ENCODE measurements at regions not wholly inside any gene's neighbourhood (a gene's known extent, or its start where the extent isn't known, plus 50 kb on each side); places are given as distances from the start of the nearest gene placed in this dataset.

DNA sequence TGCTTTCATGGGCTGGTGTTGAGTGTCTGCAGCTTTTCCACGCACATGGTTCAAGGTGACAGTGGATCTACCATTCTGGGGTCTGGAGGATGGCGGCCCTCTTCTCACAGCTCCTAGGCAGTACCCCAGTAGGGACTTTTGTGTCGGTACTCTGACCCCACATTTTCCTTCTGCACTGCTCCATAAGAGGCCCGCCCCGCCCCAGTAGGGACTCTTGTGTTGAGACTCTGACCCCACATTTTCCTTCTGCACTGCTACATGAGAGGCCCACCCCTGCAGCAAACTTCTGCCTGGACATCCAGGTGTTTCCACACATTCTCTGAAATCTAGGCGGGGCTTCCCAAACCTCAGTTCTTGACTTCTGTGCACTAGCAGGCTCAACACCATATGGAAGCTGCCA, 383.4 kb upstream of the MEIS2 start:
- TF ChIP-seq, protein P1, sequence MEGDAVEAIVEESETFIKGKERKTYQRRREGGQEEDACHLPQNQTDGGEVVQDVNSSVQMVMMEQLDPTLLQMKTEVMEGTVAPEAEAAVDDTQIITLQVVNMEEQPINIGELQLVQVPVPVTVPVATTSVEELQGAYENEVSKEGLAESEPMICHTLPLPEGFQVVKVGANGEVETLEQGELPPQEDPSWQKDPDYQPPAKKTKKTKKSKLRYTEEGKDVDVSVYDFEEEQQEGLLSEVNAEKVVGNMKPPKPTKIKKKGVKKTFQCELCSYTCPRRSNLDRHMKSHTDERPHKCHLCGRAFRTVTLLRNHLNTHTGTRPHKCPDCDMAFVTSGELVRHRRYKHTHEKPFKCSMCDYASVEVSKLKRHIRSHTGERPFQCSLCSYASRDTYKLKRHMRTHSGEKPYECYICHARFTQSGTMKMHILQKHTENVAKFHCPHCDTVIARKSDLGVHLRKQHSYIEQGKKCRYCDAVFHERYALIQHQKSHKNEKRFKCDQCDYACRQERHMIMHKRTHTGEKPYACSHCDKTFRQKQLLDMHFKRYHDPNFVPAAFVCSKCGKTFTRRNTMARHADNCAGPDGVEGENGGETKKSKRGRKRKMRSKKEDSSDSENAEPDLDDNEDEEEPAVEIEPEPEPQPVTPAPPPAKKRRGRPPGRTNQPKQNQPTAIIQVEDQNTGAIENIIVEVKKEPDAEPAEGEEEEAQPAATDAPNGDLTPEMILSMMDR (IDR thresholded peaks at IDR 0.05), result no peak
- TF ChIP-seq POLR2A (IDR thresholded peaks at IDR 0.05), result no peak
- no peak for TF ChIP-seq POLR2AphosphoS5 (IDR thresholded peaks at IDR 0.05)

Measured in prostate gland (tissue), 2 donors.